CD8-positive, alpha-beta memory T cell (primary cell): ENCODE measurements at regions not wholly inside any gene's neighbourhood (a gene's known extent, or its start where the extent isn't known, plus 50 kb on each side); places are given as distances from the start of the nearest gene placed in this dataset.
A peak's percentile ranks its signal among the peaks of the same experiment; 100 is the strongest.

Experiments
- CTCF ChIA-PET: fragments of 350-600 bp; sonication (Branson Sonifier 250); formaldehyde crosslinking; loops from one replicate; lab custom pipeline; 2021; ENCODE audit warnings: antibody characterized with exemption; lab: Charles Lee
- POLR2A ChIA-PET: fragments of 350-600 bp; sonication (Branson Sonifier 250); formaldehyde crosslinking; loops from one replicate; lab custom pipeline; 2021; ENCODE audit warnings: antibody characterized with exemption; lab: Charles Lee
- DNase-seq, 5 donors: peaks; one replicate each; pipeline versions ENCODE4 v3.0.0 to v3.0.0-alpha.2; 2020 to 2022; ENCODE audit warnings: mixed read lengths in 1 of 5
- H3K27ac ChIP-seq: one replicate; pipeline ENCODE4 v1.7.0; 2013; ENCODE audit warnings: low read depth, mild to moderate bottlenecking, low read length, moderate library complexity
- H3K27me3 ChIP-seq: 2 replicates; pipeline ENCODE4 v1.7.0; 2013; ENCODE audit warnings: low read length, mild to moderate bottlenecking; ENCODE audit not compliant: insufficient read depth, poor library complexity, severe bottlenecking
- H3K36me3 ChIP-seq: 2 replicates; pipeline ENCODE4 v1.7.0; 2013; ENCODE audit warnings: mild to moderate bottlenecking, low read length, moderate library complexity; ENCODE audit not compliant: insufficient read depth
- H3K4me1 ChIP-seq: 2 replicates; pipeline ENCODE4 v1.7.0; 2013; ENCODE audit warnings: mild to moderate bottlenecking, low read length, moderate library complexity; ENCODE audit not compliant: insufficient read depth
- H3K4me3 ChIP-seq: 2 replicates; pipeline ENCODE4 v1.7.0; 2013; ENCODE audit warnings: mild to moderate bottlenecking, low read length
- H3K9me3 ChIP-seq: 2 replicates; pipeline ENCODE4 v1.7.0; 2013; ENCODE audit warnings: mild to moderate bottlenecking, low read length
- H3K27ac Mint-ChIP-seq, 8 donors: one replicate each; pipeline ENCODE4 v1.8.0; 2020 to 2021; ENCODE audit warnings: mixed read lengths in 8 of 8, mild to moderate bottlenecking in 6 of 8, inconsistent platforms in 3 of 8, moderate library complexity in 3 of 8
- H3K27me3 Mint-ChIP-seq, 2 donors: one replicate each; pipeline ENCODE4 v1.8.0; 2020 to 2021; ENCODE audit warnings: mixed read lengths in 2 of 2, mild to moderate bottlenecking in 1 of 2, moderate library complexity in 1 of 2
- H3K36me3 Mint-ChIP-seq, 3 donors: one replicate each; pipeline ENCODE4 v1.8.0; 2020 to 2021; ENCODE audit warnings: mixed read lengths in 3 of 3, inconsistent platforms in 1 of 3, mild to moderate bottlenecking in 1 of 3
- H3K4me1 Mint-ChIP-seq, 3 donors: one replicate each; pipeline ENCODE4 v1.8.0; 2020 to 2021; ENCODE audit warnings: mixed read lengths in 3 of 3, inconsistent platforms in 1 of 3, mild to moderate bottlenecking in 1 of 3
- H3K4me3 Mint-ChIP-seq, 7 donors: one replicate each; pipeline ENCODE4 v1.8.0; 2020 to 2021; ENCODE audit warnings: mixed read lengths in 7 of 7, mild to moderate bottlenecking in 6 of 7, moderate library complexity in 4 of 7, inconsistent platforms in 2 of 7
- H3K9me3 Mint-ChIP-seq, 5 donors: one replicate each; pipeline ENCODE4 v1.8.0; 2020 to 2022; ENCODE audit warnings: mixed read lengths in 5 of 5, mild to moderate bottlenecking in 3 of 5, moderate library complexity in 2 of 5, inconsistent platforms in 1 of 5

- Mint-ChIP-seq H3K4me1 (no peaks in the 10 kb centered on the region), H3K4me3 (no peak overlapping the region), H3K27ac (no peak overlapping the region), H3K27me3 (no peaks in the 10 kb centered on the region), H3K9me3 (peaks cover 2 to 43% (median 8%) of the 10 kb centered on the region in 5 donors), H3K36me3 (no peaks in the 10 kb centered on the region)
- DNase-seq = no peak
- H3K4me1 ChIP-seq = no peaks in the 10 kb centered on the region
- ChIA-PET POLR2A (no interaction called here), CTCF (no interaction called here)
- H3K4me3 ChIP-seq = no peak overlapping the region
- no peak overlapping the region for H3K27ac ChIP-seq
- H3K27me3 ChIP-seq = no peaks in the 10 kb centered on the region
- H3K9me3 ChIP-seq = no peaks in the 10 kb centered on the region
- no peaks in the 10 kb centered on the region for H3K36me3 ChIP-seq
These were observed 954.4 kb downstream of the NCAM2 start for GRCh38 chr21:21952566-21952965.

DNA sequence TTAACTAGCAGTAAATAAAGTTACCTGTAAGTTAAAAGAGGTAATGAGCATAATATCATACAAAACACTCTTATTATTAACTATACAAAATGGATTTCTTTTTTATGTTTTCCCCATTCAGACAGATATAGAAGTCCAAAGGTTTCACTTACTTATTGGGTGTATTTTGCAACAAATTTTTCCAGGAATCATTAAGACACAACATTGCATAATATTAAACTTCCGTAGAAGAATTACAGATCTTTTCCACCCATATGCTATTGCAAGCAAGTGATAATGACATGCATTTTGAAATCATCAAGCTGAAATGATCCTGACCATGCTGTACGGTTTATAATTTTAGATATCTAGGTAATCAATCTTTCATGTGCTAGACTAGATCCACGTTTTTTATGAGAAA, 957.0 kb downstream of the NCAM2 start:
- H3K36me3 Mint-ChIP-seq = no peaks in the 10 kb centered on the region
- CTCF ChIA-PET = no interaction called here
- H3K27me3 ChIP-seq = no peaks in the 10 kb centered on the region
- POLR2A ChIA-PET = no interaction called here
- H3K9me3 Mint-ChIP-seq = peaks cover 4 to 45% (median 5%) of the 10 kb centered on the region in 5 donors
- H3K4me1 Mint-ChIP-seq = no peaks in the 10 kb centered on the region
- H3K27ac Mint-ChIP-seq = no peak overlapping the region
- H3K27me3 Mint-ChIP-seq = no peaks in the 10 kb centered on the region
- no peak overlapping the region for H3K4me3 Mint-ChIP-seq
- no peak overlapping the region for H3K4me3 ChIP-seq
- no peak for DNase-seq
- no peaks in the 10 kb centered on the region for H3K9me3 ChIP-seq
- no peak overlapping the region for H3K27ac ChIP-seq
- no peaks in the 10 kb centered on the region for H3K36me3 ChIP-seq
- H3K4me1 ChIP-seq = no peaks in the 10 kb centered on the region

- Histone ChIP-seq H3K27me3 (no peaks in the 10 kb centered on the region), H3K9me3 (no peaks in the 10 kb centered on the region), H3K4me1 (no peaks in the 10 kb centered on the region), H3K36me3 (no peaks in the 10 kb centered on the region), H3K27ac (no peak overlapping the region), H3K4me3 (no peak overlapping the region)
- POLR2A ChIA-PET = no interaction called here
- no peaks in the 10 kb centered on the region for H3K27me3 Mint-ChIP-seq
- CTCF ChIA-PET = no interaction called here
- no peak overlapping the region for H3K27ac Mint-ChIP-seq
- no peaks in the 10 kb centered on the region for H3K36me3 Mint-ChIP-seq
- no peaks in the 10 kb centered on the region for H3K4me1 Mint-ChIP-seq
- H3K4me3 Mint-ChIP-seq = no peak overlapping the region
- no peak for DNase-seq
- H3K9me3 Mint-ChIP-seq = peaks cover 0 to 36% (median 5%) of the 10 kb centered on the region in 5 donors
These were observed 959.3 kb downstream of the NCAM2 start for GRCh38 chr21:21957490-21957889.

DNA sequence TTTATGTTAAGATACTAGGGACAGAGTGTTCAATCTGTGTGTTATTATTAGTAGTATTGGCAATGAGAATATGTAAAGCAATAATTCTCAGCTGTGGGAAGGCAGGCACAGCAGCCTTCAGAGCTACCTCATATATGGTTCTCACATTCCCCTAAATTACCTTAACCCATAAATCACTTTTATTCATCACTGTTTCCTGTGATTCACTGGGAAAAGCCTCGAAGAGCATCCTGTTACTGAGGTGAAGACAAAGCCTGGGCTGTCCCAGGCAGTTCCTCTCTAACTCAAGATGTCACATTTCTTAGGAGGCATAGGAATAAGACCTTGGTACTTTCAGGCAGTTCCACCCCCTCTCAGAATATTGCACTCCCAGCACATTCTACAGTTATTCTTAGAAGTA, 965.7 kb downstream of the NCAM2 start:
- ChIA-PET CTCF (no interaction called here), POLR2A (no interaction called here)
- Mint-ChIP-seq H3K36me3 (no peaks in the 10 kb centered on the region), H3K27me3 (no peaks in the 10 kb centered on the region), H3K4me1 (no peaks in the 10 kb centered on the region), H3K4me3 (no peak overlapping the region), H3K9me3 (peaks cover 6 to 26% (median 8%) of the 10 kb centered on the region in 5 donors), H3K27ac (no peak overlapping the region)
- Histone ChIP-seq H3K9me3 (no peaks in the 10 kb centered on the region), H3K27ac (no peak overlapping the region), H3K36me3 (no peaks in the 10 kb centered on the region), H3K4me1 (no peaks in the 10 kb centered on the region), H3K4me3 (no peak overlapping the region), H3K27me3 (no peaks in the 10 kb centered on the region)
- DNase-seq = no peak

DNA sequence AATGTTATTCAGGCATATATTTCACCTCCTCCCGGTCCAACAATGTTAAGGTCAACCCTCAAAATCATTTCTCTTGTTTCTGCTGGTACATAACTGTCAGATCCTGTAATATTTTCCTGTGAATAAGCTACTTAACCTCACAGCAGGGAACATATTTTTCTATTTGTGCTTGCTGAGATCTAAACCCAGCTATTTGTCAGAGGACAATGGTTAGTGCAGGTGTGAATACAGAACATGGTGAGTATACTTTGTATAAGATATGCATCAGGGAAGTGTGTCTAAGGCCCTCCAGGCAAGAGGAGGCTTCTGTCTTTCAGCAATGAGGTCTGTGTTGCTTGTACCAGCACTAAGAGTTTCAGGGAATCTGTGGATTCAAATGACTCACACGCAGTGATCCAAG, 970.6 kb downstream of the NCAM2 start:
- no peak overlapping the region for H3K4me3 ChIP-seq
- ChIA-PET POLR2A (no interaction called here), CTCF (no interaction called here)

GRCh38 chr21:21969211-21969610, 971.0 kb downstream of the NCAM2 start:
- no peaks in the 10 kb centered on the region for H3K4me1 Mint-ChIP-seq
- no peak overlapping the region for H3K27ac ChIP-seq
- no peak overlapping the region for H3K4me3 ChIP-seq
- H3K27me3 ChIP-seq = no peaks in the 10 kb centered on the region
- no peak overlapping the region for H3K27ac Mint-ChIP-seq
- H3K4me1 ChIP-seq = no peaks in the 10 kb centered on the region
- H3K9me3 Mint-ChIP-seq = peaks cover 7 to 23% (median 8%) of the 10 kb centered on the region in 5 donors
- ChIA-PET CTCF (no interaction called here), POLR2A (no interaction called here)
- no peak overlapping the region for H3K4me3 Mint-ChIP-seq
- no peak for DNase-seq
- peaks cover 0 to 1% of the 10 kb centered on the region in 2 donors for H3K27me3 Mint-ChIP-seq
- no peaks in the 10 kb centered on the region for H3K36me3 Mint-ChIP-seq
- peaks cover 5% of the 10 kb centered on the region for H3K9me3 ChIP-seq
- no peaks in the 10 kb centered on the region for H3K36me3 ChIP-seq

More for the DNA sequence above, 970.6 kb downstream of the NCAM2 start:
- H3K36me3 Mint-ChIP-seq = no peaks in the 10 kb centered on the region
- no peaks in the 10 kb centered on the region for H3K27me3 ChIP-seq
- no peaks in the 10 kb centered on the region for H3K36me3 ChIP-seq
- H3K27ac Mint-ChIP-seq = no peak overlapping the region
- no peaks in the 10 kb centered on the region for H3K4me1 Mint-ChIP-seq
- no peak overlapping the region for H3K27ac ChIP-seq
- DNase-seq = no peak
- peaks cover 5% of the 10 kb centered on the region for H3K9me3 ChIP-seq
- H3K4me1 ChIP-seq = no peaks in the 10 kb centered on the region
- H3K27me3 Mint-ChIP-seq = peaks cover 0 to under 1% of the 10 kb centered on the region in 2 donors
- no peak overlapping the region for H3K4me3 Mint-ChIP-seq
- peaks cover 7 to 24% (median 8%) of the 10 kb centered on the region in 5 donors for H3K9me3 Mint-ChIP-seq

GRCh38 chr21:21971384-21971783, 973.2 kb downstream of the NCAM2 start:
- peaks cover 0 to 1% of the 10 kb centered on the region in 2 donors for H3K27me3 Mint-ChIP-seq
- no peaks in the 10 kb centered on the region for H3K4me1 ChIP-seq
- H3K27ac Mint-ChIP-seq = no peak overlapping the region
- no peaks in the 10 kb centered on the region for H3K4me1 Mint-ChIP-seq
- no peak overlapping the region for H3K27ac ChIP-seq
- POLR2A ChIA-PET = no interaction called here
- no peak overlapping the region for H3K4me3 ChIP-seq
- peaks cover 5% of the 10 kb centered on the region for H3K9me3 ChIP-seq
- no peak overlapping the region for H3K4me3 Mint-ChIP-seq
- DNase-seq = no peak
- H3K36me3 ChIP-seq = no peaks in the 10 kb centered on the region
- H3K36me3 Mint-ChIP-seq = no peaks in the 10 kb centered on the region
- no peaks in the 10 kb centered on the region for H3K27me3 ChIP-seq
- CTCF ChIA-PET = no interaction called here
- H3K9me3 Mint-ChIP-seq = peaks cover 5 to 13% (median 8%) of the 10 kb centered on the region in 5 donors

- POLR2A ChIA-PET = no interaction called here
These were observed 975.6 kb downstream of the NCAM2 start for GRCh38 chr21:21973806-21974205.

DNA sequence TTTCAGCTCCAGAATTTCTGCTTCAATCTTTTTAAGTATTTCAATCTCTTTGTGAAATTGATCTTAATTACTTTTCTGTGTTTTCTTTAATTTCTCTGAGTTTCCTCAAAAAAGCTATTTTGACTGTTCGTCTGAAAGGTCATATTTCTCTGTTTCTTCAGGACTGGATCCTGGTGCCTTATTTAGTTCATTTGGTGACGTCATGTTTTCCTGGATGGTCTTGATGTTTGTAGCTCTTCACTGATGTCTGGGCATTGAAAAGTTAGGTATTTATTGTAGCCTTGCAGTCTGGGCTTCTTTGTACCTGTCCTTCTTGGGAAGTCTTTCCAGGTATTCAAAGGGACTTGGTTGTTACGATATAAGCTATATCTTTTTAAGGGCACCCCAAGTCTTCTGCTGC, 998.7 kb downstream of the NCAM2 start:
- Histone ChIP-seq H3K27ac (no peak overlapping the region), H3K36me3 (no peaks in the 10 kb centered on the region), H3K4me3 (no peak overlapping the region), H3K9me3 (no peaks in the 10 kb centered on the region), H3K27me3 (no peaks in the 10 kb centered on the region), H3K4me1 (no peaks in the 10 kb centered on the region)
- peaks cover 0 to 5% (median 0%) of the 10 kb centered on the region in 3 donors for H3K4me1 Mint-ChIP-seq
- H3K9me3 Mint-ChIP-seq = peaks cover 6 to 21% (median 11%) of the 10 kb centered on the region in 5 donors
- DNase-seq = no peak
- H3K27me3 Mint-ChIP-seq = no peaks in the 10 kb centered on the region
- ChIA-PET POLR2A (no interaction called here), CTCF (no interaction called here)
- H3K36me3 Mint-ChIP-seq = no peaks in the 10 kb centered on the region
- no peak overlapping the region for H3K4me3 Mint-ChIP-seq
- peak overlapping the region in 1 of 8 donors; percentile 16 for H3K27ac Mint-ChIP-seq

More at GRCh38 chr21:21973806-21974205, 975.6 kb downstream of the NCAM2 start:
- Mint-ChIP-seq H3K9me3 (peaks cover 3 to 12% (median 6%) of the 10 kb centered on the region in 5 donors), H3K27ac (no peak overlapping the region), H3K4me3 (no peak overlapping the region), H3K27me3 (peaks cover 0 to 1% of the 10 kb centered on the region in 2 donors), H3K36me3 (no peaks in the 10 kb centered on the region), H3K4me1 (no peaks in the 10 kb centered on the region)
- Histone ChIP-seq H3K9me3 (peaks cover 5% of the 10 kb centered on the region), H3K36me3 (no peaks in the 10 kb centered on the region), H3K27me3 (no peaks in the 10 kb centered on the region), H3K27ac (no peak overlapping the region), H3K4me1 (no peaks in the 10 kb centered on the region), H3K4me3 (no peak overlapping the region)
- CTCF ChIA-PET = no interaction called here
- no peak for DNase-seq
